HEK293 (cell line): ENCODE measurements at regions not wholly inside any gene's neighbourhood (a gene's known extent, or its start where the extent isn't known, plus 50 kb on each side); places are given as distances from the start of the nearest gene placed in this dataset.

Source experiments
- GFI1B ChIP-seq: fragments of 450-650 bp; formaldehyde crosslinking; IDR thresholded peaks from 2 replicates; pipeline ENCODE4 v1.5.1; 2016; ENCODE audit warnings: missing biosample characterization, missing genetic modification characterization
- GLIS2 ChIP-seq: fragments of 450-650 bp; formaldehyde crosslinking; IDR thresholded peaks from 2 replicates; pipeline ENCODE4 v1.5.1; 2016; ENCODE audit warnings: missing biosample characterization, missing genetic modification characterization
- HOXA7 ChIP-seq: sonication (generic); formaldehyde crosslinking; IDR thresholded peaks from 2 replicates; pipeline ENCODE4 v1.8.1; 2022; ENCODE audit warnings: missing genetic modification reagents, borderline replicate concordance
- HOXC10 ChIP-seq: sonication (generic); formaldehyde crosslinking; IDR thresholded peaks from 2 replicates; pipeline ENCODE4 v1.8.1; 2023; ENCODE audit warnings: mild to moderate bottlenecking, missing genetic modification reagents
- MZF1 ChIP-seq: fragments of 450-650 bp; formaldehyde crosslinking; IDR thresholded peaks from 2 replicates; pipeline ENCODE4 v1.5.1; 2017; ENCODE audit warnings: missing biosample characterization, missing genetic modification characterization, borderline replicate concordance
- SP2 ChIP-seq: fragments of 450-650 bp; formaldehyde crosslinking; IDR thresholded peaks from 2 replicates; pipeline ENCODE4 v1.5.1; 2016; ENCODE audit warnings: missing biosample characterization, missing genetic modification characterization
- SP7 ChIP-seq: fragments of 450-650 bp; formaldehyde crosslinking; IDR thresholded peaks from 2 replicates; pipeline ENCODE4 v1.5.1; 2016; ENCODE audit warnings: missing biosample characterization, missing genetic modification characterization
- TCF7L2 ChIP-seq: IDR thresholded peaks from 2 replicates; pipeline ENCODE4 v1.6.1; 2011; ENCODE audit warnings: low read depth, mild to moderate bottlenecking, inconsistent platforms, low read length, moderate library complexity, borderline replicate concordance
- TRIM28 ChIP-seq: IDR thresholded peaks from 2 replicates; pipeline ENCODE4 v1.6.1; 2011; ENCODE audit warnings: low read length, control low read depth, borderline replicate concordance
- WT1 ChIP-seq: fragments of 450-650 bp; formaldehyde crosslinking; IDR thresholded peaks from 2 replicates; pipeline ENCODE4 v1.5.1; 2016; ENCODE audit warnings: missing biosample characterization, missing genetic modification characterization
- ZBTB20 ChIP-seq: fragments of 450-650 bp; formaldehyde crosslinking; IDR thresholded peaks from 2 replicates; pipeline ENCODE4 v1.5.1; 2016; ENCODE audit warnings: missing biosample characterization, missing genetic modification characterization
- ZBTB48 ChIP-seq: fragments of 450-650 bp; formaldehyde crosslinking; IDR thresholded peaks from 2 replicates; pipeline ENCODE4 v1.5.1; 2016; ENCODE audit warnings: missing biosample characterization, missing genetic modification characterization
- ZFP37 ChIP-seq: fragments of 450-650 bp; formaldehyde crosslinking; IDR thresholded peaks from 2 replicates; pipeline ENCODE4 v1.5.1; 2016; ENCODE audit warnings: missing biosample characterization, missing genetic modification characterization
- ZNF133 ChIP-seq: fragments of 450-650 bp; formaldehyde crosslinking; IDR thresholded peaks from 2 replicates; pipeline ENCODE4 v1.5.1; 2016; ENCODE audit warnings: missing biosample characterization, missing genetic modification characterization
- ZNF174 ChIP-seq: fragments of 450-650 bp; formaldehyde crosslinking; IDR thresholded peaks from 2 replicates; pipeline ENCODE4 v1.5.0; 2017; ENCODE audit warnings: missing biosample characterization, mild to moderate bottlenecking, missing genetic modification characterization
- ZNF202 ChIP-seq: fragments of 450-650 bp; formaldehyde crosslinking; IDR thresholded peaks from 2 replicates; pipeline ENCODE4 v1.5.1; 2016; ENCODE audit warnings: missing biosample characterization, missing genetic modification characterization, borderline replicate concordance
- ZNF223 ChIP-seq: fragments of 450-650 bp; formaldehyde crosslinking; IDR thresholded peaks from 2 replicates; pipeline ENCODE4 v1.5.1; 2016; ENCODE audit warnings: missing biosample characterization, missing genetic modification characterization
- ZNF239 ChIP-seq: fragments of 450-650 bp; formaldehyde crosslinking; IDR thresholded peaks from 2 replicates; pipeline ENCODE4 v1.5.1; 2016; ENCODE audit warnings: missing biosample characterization, missing genetic modification characterization
- ZNF24 ChIP-seq: fragments of 450-650 bp; formaldehyde crosslinking; IDR thresholded peaks from 2 replicates; pipeline ENCODE4 v1.5.1; 2016; ENCODE audit warnings: missing biosample characterization, missing genetic modification characterization
- ZNF248 ChIP-seq: fragments of 450-650 bp; formaldehyde crosslinking; IDR thresholded peaks from 2 replicates; pipeline ENCODE4 v1.5.1; 2017; ENCODE audit warnings: missing biosample characterization, missing genetic modification characterization
- ZNF266 ChIP-seq: fragments of 450-650 bp; formaldehyde crosslinking; IDR thresholded peaks from 2 replicates; pipeline ENCODE4 v1.5.1; 2016; ENCODE audit warnings: missing biosample characterization, missing genetic modification characterization, low read depth
- ZNF473 ChIP-seq: fragments of 450-650 bp; formaldehyde crosslinking; IDR thresholded peaks from 2 replicates; pipeline ENCODE4 v1.5.1; 2017; ENCODE audit warnings: missing biosample characterization, missing genetic modification characterization
- ZNF544 ChIP-seq: fragments of 450-650 bp; formaldehyde crosslinking; IDR thresholded peaks from 2 replicates; pipeline ENCODE4 v1.5.0; 2017; ENCODE audit warnings: missing biosample characterization, missing genetic modification characterization
- ZNF571 ChIP-seq: fragments of 450-650 bp; formaldehyde crosslinking; IDR thresholded peaks from 2 replicates; pipeline ENCODE4 v1.5.0; 2017; ENCODE audit warnings: missing biosample characterization, missing genetic modification characterization
- ZNF600 ChIP-seq: fragments of 450-650 bp; formaldehyde crosslinking; IDR thresholded peaks from 2 replicates; pipeline ENCODE4 v1.5.1; 2016; ENCODE audit warnings: missing biosample characterization, missing genetic modification characterization
- ZNF623 ChIP-seq: fragments of 450-650 bp; formaldehyde crosslinking; IDR thresholded peaks from 2 replicates; pipeline ENCODE4 v1.5.1; 2016; ENCODE audit warnings: missing biosample characterization, missing genetic modification characterization
- ZNF624 ChIP-seq: fragments of 450-650 bp; formaldehyde crosslinking; IDR thresholded peaks from 2 replicates; pipeline ENCODE4 v1.5.1; 2017; ENCODE audit warnings: missing biosample characterization, missing genetic modification characterization
- ZNF658 ChIP-seq: fragments of 450-650 bp; formaldehyde crosslinking; IDR thresholded peaks from 2 replicates; pipeline ENCODE4; 2016; ENCODE audit warnings: missing biosample characterization, missing genetic modification characterization
- ZNF660 ChIP-seq: fragments of 450-650 bp; IDR thresholded peaks from 2 replicates; pipeline ENCODE4 v1.5.1; 2018; ENCODE audit warnings: missing biosample characterization, mild to moderate bottlenecking, missing genetic modification characterization
- ZNF747 ChIP-seq: fragments of 450-650 bp; formaldehyde crosslinking; IDR thresholded peaks from 2 replicates; pipeline ENCODE4 v1.5.1; 2016; ENCODE audit warnings: missing biosample characterization, missing genetic modification characterization
- ZNF791 ChIP-seq: fragments of 450-650 bp; formaldehyde crosslinking; IDR thresholded peaks from 2 replicates; pipeline ENCODE4 v1.5.1; 2016; ENCODE audit warnings: missing biosample characterization, missing genetic modification characterization
- ZNF837 ChIP-seq: fragments of 450-650 bp; formaldehyde crosslinking; IDR thresholded peaks from 2 replicates; pipeline ENCODE4 v1.5.1; 2016; ENCODE audit warnings: missing biosample characterization, missing genetic modification characterization
- ZSCAN16 ChIP-seq: fragments of 450-650 bp; formaldehyde crosslinking; IDR thresholded peaks from 2 replicates; pipeline ENCODE4 v1.5.1; 2016; ENCODE audit warnings: missing biosample characterization, missing genetic modification characterization
- TF ChIP-seq, protein P1 (sequence below): fragments of 450-650 bp; IDR thresholded peaks from 2 replicates; pipeline ENCODE4 v1.5.1; 2018; ENCODE audit warnings: missing biosample characterization, mild to moderate bottlenecking, missing genetic modification characterization
- TF ChIP-seq, protein P2 (sequence below): fragments of 450-650 bp; IDR thresholded peaks from 2 replicates; pipeline ENCODE4 v1.5.1; 2018; ENCODE audit warnings: missing biosample characterization, missing genetic modification characterization
- TF ChIP-seq, protein P3 (sequence below): fragments of 450-650 bp; formaldehyde crosslinking; IDR thresholded peaks from 2 replicates; pipeline ENCODE4 v1.5.1; 2016; ENCODE audit warnings: missing biosample characterization, missing genetic modification characterization
- TF ChIP-seq, protein P4 (sequence below): fragments of 450-650 bp; formaldehyde crosslinking; IDR thresholded peaks from 2 replicates; pipeline ENCODE4 v1.5.1; 2016; ENCODE audit warnings: missing biosample characterization, missing genetic modification characterization
- TF ChIP-seq, protein P5 (sequence below): fragments of 450-650 bp; formaldehyde crosslinking; IDR thresholded peaks from 2 replicates; pipeline ENCODE4 v1.5.1; 2016; ENCODE audit warnings: missing biosample characterization, missing genetic modification characterization, low read depth

DNA sequence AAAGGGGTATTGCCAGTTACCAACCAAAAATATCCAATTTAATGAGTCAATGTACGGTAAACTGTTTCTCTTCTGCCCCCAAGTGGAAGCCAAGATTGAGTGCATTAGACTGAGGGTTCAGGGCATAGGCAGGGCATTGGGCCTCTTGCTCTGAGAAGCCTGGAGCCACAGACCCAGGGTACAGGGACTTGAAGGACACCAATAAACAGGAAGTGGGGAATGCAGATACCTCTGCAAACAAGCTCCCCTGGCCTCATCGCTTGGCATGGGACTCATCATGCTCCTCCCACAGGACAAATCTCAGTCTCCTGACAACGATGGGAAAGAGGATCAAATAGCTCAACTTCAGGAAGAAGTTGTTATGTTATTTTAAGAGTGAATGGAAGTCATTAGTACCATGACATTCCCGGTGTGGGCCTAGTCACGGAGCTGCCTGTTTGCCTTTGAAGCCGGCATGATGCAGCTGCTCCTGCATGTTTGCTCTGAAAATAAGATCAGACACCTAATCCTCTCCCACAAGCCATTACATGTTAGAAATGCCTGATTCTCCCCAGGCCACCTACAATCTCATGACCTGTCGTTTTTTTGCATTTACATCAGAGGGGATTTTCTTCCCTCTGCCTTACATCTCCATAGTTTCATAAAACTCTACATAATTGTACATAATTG is 224.2 kb downstream of the RCHY1 start (continued):
- TF ChIP-seq, protein P1, sequence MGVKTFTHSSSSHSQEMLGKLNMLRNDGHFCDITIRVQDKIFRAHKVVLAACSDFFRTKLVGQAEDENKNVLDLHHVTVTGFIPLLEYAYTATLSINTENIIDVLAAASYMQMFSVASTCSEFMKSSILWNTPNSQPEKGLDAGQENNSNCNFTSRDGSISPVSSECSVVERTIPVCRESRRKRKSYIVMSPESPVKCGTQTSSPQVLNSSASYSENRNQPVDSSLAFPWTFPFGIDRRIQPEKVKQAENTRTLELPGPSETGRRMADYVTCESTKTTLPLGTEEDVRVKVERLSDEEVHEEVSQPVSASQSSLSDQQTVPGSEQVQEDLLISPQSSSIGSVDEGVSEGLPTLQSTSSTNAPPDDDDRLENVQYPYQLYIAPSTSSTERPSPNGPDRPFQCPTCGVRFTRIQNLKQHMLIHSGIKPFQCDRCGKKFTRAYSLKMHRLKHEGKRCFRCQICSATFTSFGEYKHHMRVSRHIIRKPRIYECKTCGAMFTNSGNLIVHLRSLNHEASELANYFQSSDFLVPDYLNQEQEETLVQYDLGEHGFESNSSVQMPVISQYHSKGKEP (tag by site-specific recombination): peak; percentile 77; the same call in 1 of the 2 replicates
- TF ChIP-seq SP2 (tag by site-specific recombination) (0 out of 2 replicates have a peak, but pooled peaks have one; percentile 11), MZF1 (tag by site-specific recombination) (peak; percentile 16; the same call in 1 of the 2 replicates), GLIS2 (tag by site-specific recombination) (no peak), ZFP37 (tag by site-specific recombination) (peak; percentile 99), ZNF202 (tag by site-specific recombination) (no peak), ZBTB48 (tag by site-specific recombination) (no peak), ZNF174 (tag by site-specific recombination) (no peak), ZNF473 (no peak), TRIM28 (peak; percentile 51; the same call in 1 of the 2 replicates), HOXA7 (CRISPR knock-in tag) (no peak), SP7 (tag by site-specific recombination) (peak; percentile 96), ZNF266 (no peak), ZNF571 (no peak), ZNF660 (no peak), GFI1B (tag by site-specific recombination) (peak; percentile 71; the same call in 1 of the 2 replicates), ZNF837 (no peak), ZNF624 (tag by site-specific recombination) (no peak), WT1 (tag by site-specific recombination) (peak; percentile 77), ZNF239 (tag by site-specific recombination) (no peak), ZNF600 (tag by site-specific recombination) (no peak), ZNF24 (tag by site-specific recombination) (peak; percentile 75), ZNF791 (tag by site-specific recombination) (no peak), ZNF658 (tag by site-specific recombination) (no peak), ZNF623 (tag by site-specific recombination) (no peak), ZSCAN16 (tag by site-specific recombination) (no peak), ZNF747 (tag by site-specific recombination) (no peak), ZNF544 (no peak), TCF7L2 (0 out of 2 replicates have a peak, but pooled peaks have one; percentile 30), ZNF133 (tag by site-specific recombination) (no peak), HOXC10 (no peak), ZBTB20 (tag by site-specific recombination) (no peak), ZNF223 (tag by site-specific recombination) (no peak), ZNF248 (no peak)
- TF ChIP-seq, protein P2, sequence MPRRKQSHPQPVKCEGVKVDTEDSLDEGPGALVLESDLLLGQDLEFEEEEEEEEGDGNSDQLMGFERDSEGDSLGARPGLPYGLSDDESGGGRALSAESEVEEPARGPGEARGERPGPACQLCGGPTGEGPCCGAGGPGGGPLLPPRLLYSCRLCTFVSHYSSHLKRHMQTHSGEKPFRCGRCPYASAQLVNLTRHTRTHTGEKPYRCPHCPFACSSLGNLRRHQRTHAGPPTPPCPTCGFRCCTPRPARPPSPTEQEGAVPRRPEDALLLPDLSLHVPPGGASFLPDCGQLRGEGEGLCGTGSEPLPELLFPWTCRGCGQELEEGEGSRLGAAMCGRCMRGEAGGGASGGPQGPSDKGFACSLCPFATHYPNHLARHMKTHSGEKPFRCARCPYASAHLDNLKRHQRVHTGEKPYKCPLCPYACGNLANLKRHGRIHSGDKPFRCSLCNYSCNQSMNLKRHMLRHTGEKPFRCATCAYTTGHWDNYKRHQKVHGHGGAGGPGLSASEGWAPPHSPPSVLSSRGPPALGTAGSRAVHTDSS (tag by site-specific recombination): no peak
- TF ChIP-seq, protein P3, sequence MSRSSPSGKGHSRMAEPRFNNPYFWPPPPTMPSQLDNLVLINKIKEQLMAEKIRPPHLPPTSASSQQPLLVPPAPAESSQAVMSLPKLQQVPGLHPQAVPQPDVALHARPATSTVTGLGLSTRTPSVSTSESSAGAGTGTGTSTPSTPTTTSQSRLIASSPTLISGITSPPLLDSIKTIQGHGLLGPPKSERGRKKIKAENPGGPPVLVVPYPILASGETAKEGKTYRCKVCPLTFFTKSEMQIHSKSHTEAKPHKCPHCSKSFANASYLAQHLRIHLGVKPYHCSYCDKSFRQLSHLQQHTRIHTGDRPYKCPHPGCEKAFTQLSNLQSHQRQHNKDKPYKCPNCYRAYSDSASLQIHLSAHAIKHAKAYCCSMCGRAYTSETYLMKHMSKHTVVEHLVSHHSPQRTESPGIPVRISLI (tag by site-specific recombination): no peak
- TF ChIP-seq, protein P4, sequence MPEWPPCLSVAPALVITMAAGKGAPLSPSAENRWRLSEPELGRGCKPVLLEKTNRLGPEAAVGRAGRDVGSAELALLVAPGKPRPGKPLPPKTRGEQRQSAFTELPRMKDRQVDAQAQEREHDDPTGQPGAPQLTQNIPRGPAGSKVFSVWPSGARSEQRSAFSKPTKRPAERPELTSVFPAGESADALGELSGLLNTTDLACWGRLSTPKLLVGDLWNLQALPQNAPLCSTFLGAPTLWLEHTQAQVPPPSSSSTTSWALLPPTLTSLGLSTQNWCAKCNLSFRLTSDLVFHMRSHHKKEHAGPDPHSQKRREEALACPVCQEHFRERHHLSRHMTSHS (tag by site-specific recombination): no peak
- TF ChIP-seq, protein P5, sequence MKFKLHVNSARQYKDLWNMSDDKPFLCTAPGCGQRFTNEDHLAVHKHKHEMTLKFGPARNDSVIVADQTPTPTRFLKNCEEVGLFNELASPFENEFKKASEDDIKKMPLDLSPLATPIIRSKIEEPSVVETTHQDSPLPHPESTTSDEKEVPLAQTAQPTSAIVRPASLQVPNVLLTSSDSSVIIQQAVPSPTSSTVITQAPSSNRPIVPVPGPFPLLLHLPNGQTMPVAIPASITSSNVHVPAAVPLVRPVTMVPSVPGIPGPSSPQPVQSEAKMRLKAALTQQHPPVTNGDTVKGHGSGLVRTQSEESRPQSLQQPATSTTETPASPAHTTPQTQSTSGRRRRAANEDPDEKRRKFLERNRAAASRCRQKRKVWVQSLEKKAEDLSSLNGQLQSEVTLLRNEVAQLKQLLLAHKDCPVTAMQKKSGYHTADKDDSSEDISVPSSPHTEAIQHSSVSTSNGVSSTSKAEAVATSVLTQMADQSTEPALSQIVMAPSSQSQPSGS: no peak
